ENCODE measurements at regions not wholly inside any gene's neighbourhood (a gene's known extent, or its start where the extent isn't known, plus 50 kb on each side); places are given as distances from the start of the nearest gene placed in this dataset.
"Not testable (repeated sequence)": the region's sequence is repeated elsewhere in the genome, so short reads cannot be mapped to it uniquely, and the experiment has no call there.

GRCh38 chr17:5915337-5915736, 154.8 kb upstream of the WSCD1 start:
- H3K9me3 ChIP-seq, result no peaks in the 10 kb centered on the region
- intact Hi-C loops (cut with DNase I), result no loop called here
- no peaks in the 10 kb centered on the region for H3K27me3 ChIP-seq
- no peaks in the 10 kb centered on the region for H3K4me1 ChIP-seq
- H3K27ac ChIP-seq, result no peak overlapping the region
- no peak for DNase-seq (ENCODE audit: extremely low spot score in 2 of 2)
- H3K36me3 ChIP-seq, result no peaks in the 10 kb centered on the region
- TF ChIP-seq POLR2A (IDR thresholded peaks at IDR 0.05), result no peak
- TF ChIP-seq POLR2AphosphoS5 (IDR thresholded peaks at IDR 0.05; ENCODE audit: insufficient read depth in 1 of 2, low read depth in 1 of 2), result no peak
- no peak for TF ChIP-seq CTCF (IDR thresholded peaks at IDR 0.05)
- H3K4me3 ChIP-seq, result no peak overlapping the region

DNA sequence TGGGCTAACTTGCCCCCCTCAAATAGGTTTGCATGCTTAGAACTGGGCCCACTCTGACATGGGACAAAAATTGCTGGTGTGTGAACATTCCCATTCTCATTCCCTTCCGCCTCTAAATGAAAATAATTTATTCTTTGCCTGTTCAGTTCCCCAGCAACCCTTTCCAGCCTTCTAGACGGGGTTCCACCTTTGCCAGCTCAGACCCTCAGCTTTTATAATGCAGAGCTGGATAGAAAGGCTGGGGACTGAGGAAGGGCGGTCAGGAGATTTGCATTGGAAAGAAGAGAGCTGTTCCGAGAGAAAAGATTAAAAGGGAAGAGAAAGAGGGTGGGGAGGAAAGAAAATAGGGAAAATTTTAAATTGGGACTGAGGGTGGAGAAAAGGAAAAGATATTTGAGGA, 151.1 kb upstream of the WSCD1 start:
- no peak overlapping the region for H3K4me3 ChIP-seq
- no peaks in the 10 kb centered on the region for H3K36me3 ChIP-seq
- no peak for DNase-seq (ENCODE audit: extremely low spot score in 2 of 2)
- H3K9me3 ChIP-seq, result no peaks in the 10 kb centered on the region
- intact Hi-C loops (cut with DNase I), result no loop called here
- no peaks in the 10 kb centered on the region for H3K27me3 ChIP-seq
- no peak for TF ChIP-seq CTCF (IDR thresholded peaks at IDR 0.05)
- TF ChIP-seq POLR2AphosphoS5 (IDR thresholded peaks at IDR 0.05; ENCODE audit: insufficient read depth in 1 of 2, low read depth in 1 of 2), result no peak
- no peak overlapping the region for H3K27ac ChIP-seq
- H3K4me1 ChIP-seq, result no peaks in the 10 kb centered on the region

- TF ChIP-seq CTCF (IDR thresholded peaks at IDR 0.05) (no peak), POLR2AphosphoS5 (IDR thresholded peaks at IDR 0.05; ENCODE audit: insufficient read depth in 1 of 2, low read depth in 1 of 2) (no peak), POLR2A (IDR thresholded peaks at IDR 0.05) (no peak)
- no peaks in the 10 kb centered on the region for H3K27me3 ChIP-seq
- no peak for DNase-seq (ENCODE audit: extremely low spot score in 2 of 2)
- no peak overlapping the region for H3K4me3 ChIP-seq
- H3K9me3 ChIP-seq, result no peaks in the 10 kb centered on the region
- H3K27ac ChIP-seq, result no peak overlapping the region
- no peaks in the 10 kb centered on the region for H3K36me3 ChIP-seq
- intact Hi-C loops (cut with DNase I), result no loop called here
- H3K4me1 ChIP-seq, result no peaks in the 10 kb centered on the region
Observed at GRCh38 chr17:5921512-5922282, 148.5 kb upstream of the WSCD1 start.

DNA sequence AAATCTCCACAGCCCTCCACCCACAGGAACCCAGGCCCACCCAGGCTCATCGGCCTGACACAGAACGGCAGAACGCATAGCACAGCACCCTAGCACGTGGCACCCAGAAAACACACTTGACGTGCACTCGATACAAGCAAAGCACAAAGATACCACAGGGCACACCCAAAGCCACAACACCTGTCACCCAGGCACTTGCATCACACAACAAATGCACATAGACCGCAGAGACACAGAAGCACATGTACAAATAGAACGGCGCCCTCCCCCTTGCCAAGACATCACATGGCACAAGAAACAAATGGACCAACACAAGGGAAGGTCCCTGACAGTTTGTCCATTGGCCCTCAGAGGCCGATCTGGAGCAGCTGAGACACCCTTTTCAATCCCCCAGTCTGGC, 147.7 kb upstream of the WSCD1 start:
- intact Hi-C loops (cut with DNase I), result no loop called here
- Histone ChIP-seq H3K27me3 (no peaks in the 10 kb centered on the region), H3K36me3 (no peaks in the 10 kb centered on the region), H3K9me3 (no peaks in the 10 kb centered on the region), H3K4me1 (no peaks in the 10 kb centered on the region), H3K4me3 (no peak overlapping the region), H3K27ac (no peak overlapping the region)
- TF ChIP-seq CTCF (IDR thresholded peaks at IDR 0.05) (no peak), POLR2A (IDR thresholded peaks at IDR 0.05) (no peak), POLR2AphosphoS5 (IDR thresholded peaks at IDR 0.05; ENCODE audit: insufficient read depth in 1 of 2, low read depth in 1 of 2) (no peak)
- no peak for DNase-seq (ENCODE audit: extremely low spot score in 2 of 2)

DNA sequence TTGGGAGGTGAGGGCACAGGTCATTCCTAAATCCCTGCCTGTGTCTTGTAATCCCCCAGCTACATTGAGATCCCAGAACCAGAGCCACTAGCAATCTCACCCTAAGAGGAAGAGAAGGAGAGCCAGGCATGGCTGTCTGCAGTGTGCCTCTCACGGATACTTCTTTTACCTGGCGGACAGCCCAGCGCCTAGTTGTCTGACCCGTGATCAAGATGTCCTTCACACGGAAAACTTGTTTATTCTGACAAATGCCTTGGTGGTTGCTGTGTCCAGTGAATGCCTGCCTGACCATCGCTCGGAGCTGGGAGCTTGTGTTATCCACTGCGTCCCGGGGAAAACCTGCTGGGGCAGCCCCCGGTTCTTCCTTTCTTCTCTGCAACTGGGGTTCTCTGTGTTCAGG, 140.5 kb upstream of the WSCD1 start:
- Histone ChIP-seq H3K4me1 (no peaks in the 10 kb centered on the region), H3K4me3 (no peak overlapping the region), H3K27ac (no peak overlapping the region), H3K9me3 (no peaks in the 10 kb centered on the region), H3K27me3 (no peaks in the 10 kb centered on the region), H3K36me3 (no peaks in the 10 kb centered on the region)
- DNase-seq (ENCODE audit: extremely low spot score in 2 of 2), result no peak
- TF ChIP-seq CTCF (IDR thresholded peaks at IDR 0.05), result no peak
- no peak for TF ChIP-seq POLR2A (IDR thresholded peaks at IDR 0.05)
- TF ChIP-seq POLR2AphosphoS5 (IDR thresholded peaks at IDR 0.05; ENCODE audit: insufficient read depth in 1 of 2, low read depth in 1 of 2), result no peak
- intact Hi-C loops (cut with DNase I), result no loop called here

DNA sequence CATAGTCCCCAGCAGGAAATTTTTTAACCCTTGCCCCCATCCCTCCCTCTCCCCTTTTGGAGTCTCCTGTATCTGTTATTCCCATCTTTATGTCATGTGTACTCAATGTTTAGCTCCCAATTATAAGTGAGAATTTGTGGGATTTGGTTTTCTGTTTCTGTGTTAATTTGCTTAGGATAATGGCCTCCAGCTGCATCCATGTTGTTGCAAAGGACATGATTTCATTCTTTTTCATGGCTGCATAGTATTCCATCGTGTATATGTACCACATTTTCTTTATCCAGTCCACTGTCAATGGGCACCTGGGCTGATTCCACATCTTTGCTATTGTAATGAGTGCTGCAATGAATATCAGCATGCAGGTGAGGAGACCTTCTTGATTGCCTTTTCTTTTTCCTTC, 139.6 kb upstream of the WSCD1 start:
- H3K9me3 ChIP-seq; DNase-seq (ENCODE audit: extremely low spot score in 2 of 2); H3K4me1 ChIP-seq; H3K36me3 ChIP-seq; H3K27ac ChIP-seq; H3K4me3 ChIP-seq; H3K27me3 ChIP-seq; intact Hi-C loops (cut with DNase I): not testable (repeated sequence)
